IMR-90 (cell line): ENCODE measurements at regions not wholly inside any gene's neighbourhood (a gene's known extent, or its start where the extent isn't known, plus 50 kb on each side); places are given as distances from the start of the nearest gene placed in this dataset.

ENCODE experiments used
- ATAC-seq: fragments of 200-7000 bp; cut with Tn5 transposase; 2 replicates; pipeline ENCODE4 v1.9.1; 2020; ENCODE audit warnings: low read depth, mild to moderate bottlenecking, moderate library complexity
- BruUV-seq: library from RNA; stranded (reverse); fragments of 400-500 nt; replicated peaks from 2 replicates; lab custom pipeline; 2021; lab: Mats Ljungman, UMichigan
- CTCF ChIA-PET: fragments of 300-600 bp; formaldehyde crosslinking; extraction: SDS; loops from one replicate; lab custom pipeline; 2021; ENCODE audit warnings: antibody characterized with exemption; lab: Yijun Ruan, JAX
- POLR2A ChIA-PET: fragments of 300-600 bp; sonication (Branson Sonifier 250); formaldehyde crosslinking; loops from one replicate; lab custom pipeline; 2022; ENCODE audit warnings: antibody characterized with exemption; ENCODE audit not compliant: unreplicated experiment; lab: Charles Lee
- DNase-seq: peaks from one replicate; pipeline ENCODE4 v3.0.0; 2013
- H2AFZ ChIP-seq: replicated peaks from 2 replicates; pipeline ENCODE3; 2013; ENCODE audit warnings: low read length, mild to moderate bottlenecking; ENCODE audit not compliant: poor library complexity
- H2AK5ac ChIP-seq: 2 replicates; pipeline ENCODE4 v1.6.1; 2013; ENCODE audit warnings: low read depth, low read length, inconsistent platforms
- H2AK9ac ChIP-seq: replicated peaks from 2 replicates; pipeline ENCODE3; 2013; ENCODE audit warnings: mild to moderate bottlenecking, low read depth, low read length, moderate library complexity; ENCODE audit not compliant: poor library complexity
- H2BK120ac ChIP-seq: 2 replicates; pipeline ENCODE4 v1.6.1; 2013; ENCODE audit warnings: low read depth, low read length, inconsistent platforms
- H2BK15ac ChIP-seq: 3 replicates; pipeline ENCODE4 v1.6.1; 2013; ENCODE audit warnings: low read depth, low read length, inconsistent platforms
- H2BK20ac ChIP-seq: 2 replicates; pipeline ENCODE4 v1.6.1; 2013; ENCODE audit warnings: low read depth, mild to moderate bottlenecking, inconsistent platforms, low read length, moderate library complexity
- H2BK5ac ChIP-seq: 2 replicates; pipeline ENCODE4 v1.6.1; 2013; ENCODE audit warnings: mild to moderate bottlenecking, low read depth, low read length, inconsistent platforms; ENCODE audit not compliant: poor library complexity, severe bottlenecking
- H3K14ac ChIP-seq: replicated peaks from 2 replicates; pipeline ENCODE4 v1.6.1; 2013; ENCODE audit warnings: low read depth, low read length, inconsistent platforms
- H3K18ac ChIP-seq: 2 replicates; pipeline ENCODE4 v1.6.1; 2013; ENCODE audit warnings: low read depth, low read length, control low read depth
- H3K23ac ChIP-seq: 2 replicates; pipeline ENCODE4 v1.6.1; 2013; ENCODE audit warnings: low read depth, low read length, inconsistent platforms
- H3K27ac ChIP-seq: 2 replicates; pipeline ENCODE4 v1.5.1; 2013; ENCODE audit warnings: mild to moderate bottlenecking, control low read depth, low read length; ENCODE audit not compliant: insufficient read depth
- H3K27me3 ChIP-seq: 2 replicates; pipeline ENCODE4 v1.6.1; 2013; ENCODE audit warnings: low read length; ENCODE audit not compliant: control insufficient read depth, insufficient read depth
- H3K36me3 ChIP-seq: 2 replicates; pipeline ENCODE4 v1.6.1; 2013; ENCODE audit warnings: low read length, mixed read lengths; ENCODE audit not compliant: control insufficient read depth, insufficient read depth
- H3K4ac ChIP-seq: 2 replicates; pipeline ENCODE4 v1.6.1; 2013; ENCODE audit warnings: low read depth, low read length, inconsistent platforms
- H3K4me1 ChIP-seq: 2 replicates; pipeline ENCODE4 v1.6.1; 2013; ENCODE audit warnings: low read length, mixed read lengths; ENCODE audit not compliant: control insufficient read depth, insufficient read depth
- H3K4me2 ChIP-seq: 2 replicates; pipeline ENCODE4 v1.6.1; 2013; ENCODE audit warnings: low read depth, mild to moderate bottlenecking, control low read depth, low read length, moderate library complexity
- H3K4me3 ChIP-seq: 2 replicates; pipeline ENCODE4 v1.5.1; 2013; ENCODE audit warnings: low read depth, mild to moderate bottlenecking, control low read depth, low read length, moderate library complexity; ENCODE audit not compliant: insufficient read depth
- H3K56ac ChIP-seq: 2 replicates; pipeline ENCODE4 v1.6.1; 2013; ENCODE audit warnings: low read length, inconsistent platforms; ENCODE audit not compliant: insufficient read depth; ENCODE audit errors: extremely low read depth
- H3K79me1 ChIP-seq, 2 experiments: 2 replicates each; pipeline ENCODE4 v1.6.1; 2013; ENCODE audit warnings: low read length in 2 of 2, inconsistent platforms in 1 of 2, low read depth in 1 of 2
- H3K9ac ChIP-seq: 2 replicates; pipeline ENCODE4 v1.6.1; 2013; ENCODE audit warnings: low read depth, low read length, control low read depth
- H3K9me1 ChIP-seq: 2 replicates; pipeline ENCODE4 v1.6.1; 2013; ENCODE audit warnings: low read length, inconsistent platforms; ENCODE audit not compliant: insufficient read depth
- H3K9me3 ChIP-seq: 2 replicates; pipeline ENCODE4 v1.6.1; 2013; ENCODE audit warnings: low read length; ENCODE audit not compliant: control insufficient read depth, insufficient read depth
- H4K20me1 ChIP-seq: 2 replicates; pipeline ENCODE4 v1.6.1; 2013; ENCODE audit warnings: low read length, inconsistent platforms; ENCODE audit not compliant: insufficient read depth
- H4K5ac ChIP-seq: 2 replicates; pipeline ENCODE4 v1.6.1; 2013; ENCODE audit warnings: mild to moderate bottlenecking, low read depth, low read length, control low read depth
- H4K8ac ChIP-seq, 2 experiments: 2 replicates each; pipeline ENCODE4 v1.6.1; 2013; ENCODE audit warnings: low read depth in 2 of 2, low read length in 2 of 2, control low read depth in 1 of 2, inconsistent platforms in 1 of 2
- H4K91ac ChIP-seq: 2 replicates; pipeline ENCODE4 v1.6.1; 2013; ENCODE audit warnings: low read depth, low read length, inconsistent platforms; ENCODE audit not compliant: insufficient read depth
- BHLHE40 ChIP-seq: fragments of 150-350 bp; IDR thresholded peaks from 2 replicates; pipeline ENCODE4 v1.6.1; 2016; ENCODE audit warnings: mild to moderate bottlenecking, low read depth, low read length
- CEBPB ChIP-seq: IDR thresholded peaks from 2 replicates; pipeline ENCODE4 v1.6.1; 2012; ENCODE audit warnings: low read depth, low read length, improper control_type of control experiment
- CHD1 ChIP-seq: IDR thresholded peaks from 2 replicates; pipeline ENCODE4 v1.6.1; 2012; ENCODE audit warnings: low read depth, low read length, improper control_type of control experiment
- MAFK ChIP-seq: IDR thresholded peaks from 2 replicates; pipeline ENCODE4 v1.6.1; 2012; ENCODE audit warnings: low read depth, low read length, improper control_type of control experiment
- MAZ ChIP-seq: IDR thresholded peaks from 2 replicates; pipeline ENCODE4 v1.6.1; 2012; ENCODE audit warnings: low read depth, mild to moderate bottlenecking, low read length, improper control_type of control experiment, moderate library complexity, borderline replicate concordance
- MXI1 ChIP-seq: IDR thresholded peaks from 2 replicates; pipeline ENCODE4 v1.6.1; 2012; ENCODE audit warnings: low read depth, mild to moderate bottlenecking, low read length, moderate library complexity, borderline replicate concordance
- NFE2L2 ChIP-seq: fragments of 150-350 bp; IDR thresholded peaks from 2 replicates; pipeline ENCODE4 v1.6.1; 2016; ENCODE audit warnings: low read depth, mild to moderate bottlenecking, low read length
- POLR2A ChIP-seq: IDR thresholded peaks from 2 replicates; pipeline ENCODE4 v1.6.1; 2012; ENCODE audit warnings: mild to moderate bottlenecking, low read depth, low read length
- RAD21 ChIP-seq: IDR thresholded peaks from 2 replicates; pipeline ENCODE4 v1.6.1; 2012; ENCODE audit warnings: low read length, improper control_type of control experiment
- RCOR1 ChIP-seq: IDR thresholded peaks from 2 replicates; pipeline ENCODE4 v1.6.1; 2012; ENCODE audit warnings: mild to moderate bottlenecking, low read length, improper control_type of control experiment; ENCODE audit not compliant: insufficient replicate concordance
- RFX5 ChIP-seq: IDR thresholded peaks from 2 replicates; pipeline ENCODE4 v1.8.0; 2012; ENCODE audit warnings: low read depth, mild to moderate bottlenecking, low read length, moderate library complexity
- SMC3 ChIP-seq: fragments of 150-350 bp; IDR thresholded peaks from 2 replicates; pipeline ENCODE4 v1.6.1; 2016; ENCODE audit warnings: low read depth, mild to moderate bottlenecking, antibody characterized with exemption, low read length, moderate library complexity
- WGBS, 2 experiments: methylation state at CpG; one replicate each; pipeline versions ENCODE4 v1.1.5 to v1.1.7; 2013; ENCODE audit warnings: missing lambda C conversion rate in 2 of 2; ENCODE audit not compliant: insufficient read length in 1 of 2; ENCODE audit errors: extremely low coverage in 2 of 2; 5-methylcytosine and 5-hydroxymethylcytosine counted together
- dilution Hi-C: fragments of 300-500 bp; cut with HindIII; formaldehyde crosslinking; loops from one replicate; pipeline ENCODE4 v1.14.3; 2018; ENCODE audit warnings: low sequenced_read_pairs; ENCODE audit not compliant: unreplicated experiment
- in situ Hi-C: fragments of 300-500 bp; cut with MboI; formaldehyde crosslinking; loops from 3 replicates; pipeline ENCODE4 v1.14.3; 2019; ENCODE audit warnings: low sequenced_read_pairs, inconsistent platforms, mixed read lengths
- intact Hi-C: fragments of 100-400 bp; cut with micrococcal nuclease; formaldehyde crosslinking; loops from 2 replicates; pipeline ENCODE4 v1.10.0; 2022
- TF ChIP-seq, protein P1 (sequence below): fragments of 150-350 bp; IDR thresholded peaks from 2 replicates; pipeline ENCODE4 v1.6.1; 2017; ENCODE audit warnings: mild to moderate bottlenecking, antibody characterized with exemption, low read length, low read depth
- TF ChIP-seq, protein P2 (sequence below): conservative IDR thresholded peaks from 2 replicates; pipeline ENCODE4 v1.5.1; 2012; ENCODE audit warnings: mild to moderate bottlenecking, low read depth, low read length, improper control_type of control experiment
- TF ChIP-seq, protein P3 (sequence below): fragments of 150-350 bp; IDR thresholded peaks from 2 replicates; pipeline ENCODE4 v1.6.1; 2016; ENCODE audit warnings: low read depth, mild to moderate bottlenecking, low read length, moderate library complexity, borderline replicate concordance

DNA sequence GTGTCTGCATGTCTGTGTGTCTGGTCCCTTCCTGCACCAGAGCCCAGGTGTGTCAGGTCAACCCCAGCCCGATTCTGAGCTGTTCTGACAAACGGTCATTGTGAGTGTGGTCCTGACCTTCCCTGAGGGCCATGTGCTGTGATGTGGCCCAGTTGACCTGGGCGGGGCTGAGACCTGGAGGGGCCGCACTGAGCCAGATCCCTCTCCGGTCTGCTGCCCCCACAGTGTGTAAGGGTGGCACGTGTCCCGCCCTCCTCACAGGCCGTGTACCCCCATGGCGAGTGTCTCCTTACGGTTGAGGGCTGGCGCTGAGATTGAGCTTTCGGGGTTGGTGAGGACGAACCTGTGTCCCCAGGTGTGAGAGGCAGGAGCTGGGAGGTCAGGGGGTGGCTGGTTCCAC is 136.5 kb downstream of the MRPL36 start:
- Histone ChIP-seq H2BK120ac (no peak overlapping the region), H2BK20ac (no peak overlapping the region), H4K20me1 (no peaks in the 10 kb centered on the region), H3K9me3 (no peaks in the 10 kb centered on the region), H3K56ac (no peak overlapping the region), H3K4me1 (no peaks in the 10 kb centered on the region), H2BK5ac (no peak overlapping the region), H2AFZ (peak overlapping the region; percentile 23), H2AK5ac (no peak overlapping the region), H2BK15ac (no peak overlapping the region), H3K9me1 (0 out of 2 replicates have a peak, but pooled peaks cover 4% of the 10 kb centered on the region), H3K18ac (no peak overlapping the region), H3K36me3 (no peaks in the 10 kb centered on the region), H2AK9ac (no peak overlapping the region), H3K27me3 (peaks cover 60% of the 10 kb centered on the region), H3K79me1 (no peaks in the 10 kb centered on the region), H4K8ac (no peak overlapping the region), H3K4ac (no peak overlapping the region), H4K91ac (no peak overlapping the region), H4K5ac (no peak overlapping the region), H3K23ac (no peak overlapping the region), H3K9ac (no peak overlapping the region), H3K14ac (no peak overlapping the region), H3K27ac (no peak overlapping the region), H3K4me3 (no peak overlapping the region), H3K4me2 (no peak overlapping the region)
- ChIA-PET POLR2A (no interaction called here), CTCF (no interaction called here)
- intact Hi-C loops (no loop called here), in situ Hi-C loops (no loop called here), dilution Hi-C loops (no loop called here)
- WGBS, 2 experiments: 80% methylated on average over 4 of the region's 13 CpGs; no CpG with 5 or more reads in 1 of the 2 experiments
- ATAC-seq (no peak), DNase-seq (no peak)
- BruUV-seq: no TSS peak
- no peak for TF ChIP-seq MXI1
- TF ChIP-seq, protein P1, sequence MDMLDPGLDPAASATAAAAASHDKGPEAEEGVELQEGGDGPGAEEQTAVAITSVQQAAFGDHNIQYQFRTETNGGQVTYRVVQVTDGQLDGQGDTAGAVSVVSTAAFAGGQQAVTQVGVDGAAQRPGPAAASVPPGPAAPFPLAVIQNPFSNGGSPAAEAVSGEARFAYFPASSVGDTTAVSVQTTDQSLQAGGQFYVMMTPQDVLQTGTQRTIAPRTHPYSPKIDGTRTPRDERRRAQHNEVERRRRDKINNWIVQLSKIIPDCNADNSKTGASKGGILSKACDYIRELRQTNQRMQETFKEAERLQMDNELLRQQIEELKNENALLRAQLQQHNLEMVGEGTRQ: no peak
- no peak for TF ChIP-seq POLR2A
- no peak for TF ChIP-seq RCOR1
- TF ChIP-seq CEBPB: no peak
- no peak for TF ChIP-seq CHD1
- TF ChIP-seq RAD21: no peak
- TF ChIP-seq, protein P2, sequence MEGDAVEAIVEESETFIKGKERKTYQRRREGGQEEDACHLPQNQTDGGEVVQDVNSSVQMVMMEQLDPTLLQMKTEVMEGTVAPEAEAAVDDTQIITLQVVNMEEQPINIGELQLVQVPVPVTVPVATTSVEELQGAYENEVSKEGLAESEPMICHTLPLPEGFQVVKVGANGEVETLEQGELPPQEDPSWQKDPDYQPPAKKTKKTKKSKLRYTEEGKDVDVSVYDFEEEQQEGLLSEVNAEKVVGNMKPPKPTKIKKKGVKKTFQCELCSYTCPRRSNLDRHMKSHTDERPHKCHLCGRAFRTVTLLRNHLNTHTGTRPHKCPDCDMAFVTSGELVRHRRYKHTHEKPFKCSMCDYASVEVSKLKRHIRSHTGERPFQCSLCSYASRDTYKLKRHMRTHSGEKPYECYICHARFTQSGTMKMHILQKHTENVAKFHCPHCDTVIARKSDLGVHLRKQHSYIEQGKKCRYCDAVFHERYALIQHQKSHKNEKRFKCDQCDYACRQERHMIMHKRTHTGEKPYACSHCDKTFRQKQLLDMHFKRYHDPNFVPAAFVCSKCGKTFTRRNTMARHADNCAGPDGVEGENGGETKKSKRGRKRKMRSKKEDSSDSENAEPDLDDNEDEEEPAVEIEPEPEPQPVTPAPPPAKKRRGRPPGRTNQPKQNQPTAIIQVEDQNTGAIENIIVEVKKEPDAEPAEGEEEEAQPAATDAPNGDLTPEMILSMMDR: no peak
- no peak for TF ChIP-seq SMC3
- TF ChIP-seq, protein P3, sequence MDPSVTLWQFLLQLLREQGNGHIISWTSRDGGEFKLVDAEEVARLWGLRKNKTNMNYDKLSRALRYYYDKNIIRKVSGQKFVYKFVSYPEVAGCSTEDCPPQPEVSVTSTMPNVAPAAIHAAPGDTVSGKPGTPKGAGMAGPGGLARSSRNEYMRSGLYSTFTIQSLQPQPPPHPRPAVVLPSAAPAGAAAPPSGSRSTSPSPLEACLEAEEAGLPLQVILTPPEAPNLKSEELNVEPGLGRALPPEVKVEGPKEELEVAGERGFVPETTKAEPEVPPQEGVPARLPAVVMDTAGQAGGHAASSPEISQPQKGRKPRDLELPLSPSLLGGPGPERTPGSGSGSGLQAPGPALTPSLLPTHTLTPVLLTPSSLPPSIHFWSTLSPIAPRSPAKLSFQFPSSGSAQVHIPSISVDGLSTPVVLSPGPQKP: no peak
- no peak for TF ChIP-seq MAFK
- TF ChIP-seq NFE2L2: no peak
- no peak for TF ChIP-seq MAZ
- TF ChIP-seq RFX5: no peak
- TF ChIP-seq BHLHE40: no peak
